ENCODE measurements at regions not wholly inside any gene's neighbourhood (a gene's known extent, or its start where the extent isn't known, plus 50 kb on each side); places are given as distances from the start of the nearest gene placed in this dataset.
A peak's percentile ranks its signal among the peaks of the same experiment; 100 is the strongest.
"Not testable (repeated sequence)": the region's sequence is repeated elsewhere in the genome, so short reads cannot be mapped to it uniquely, and the experiment has no call there.

DNA sequence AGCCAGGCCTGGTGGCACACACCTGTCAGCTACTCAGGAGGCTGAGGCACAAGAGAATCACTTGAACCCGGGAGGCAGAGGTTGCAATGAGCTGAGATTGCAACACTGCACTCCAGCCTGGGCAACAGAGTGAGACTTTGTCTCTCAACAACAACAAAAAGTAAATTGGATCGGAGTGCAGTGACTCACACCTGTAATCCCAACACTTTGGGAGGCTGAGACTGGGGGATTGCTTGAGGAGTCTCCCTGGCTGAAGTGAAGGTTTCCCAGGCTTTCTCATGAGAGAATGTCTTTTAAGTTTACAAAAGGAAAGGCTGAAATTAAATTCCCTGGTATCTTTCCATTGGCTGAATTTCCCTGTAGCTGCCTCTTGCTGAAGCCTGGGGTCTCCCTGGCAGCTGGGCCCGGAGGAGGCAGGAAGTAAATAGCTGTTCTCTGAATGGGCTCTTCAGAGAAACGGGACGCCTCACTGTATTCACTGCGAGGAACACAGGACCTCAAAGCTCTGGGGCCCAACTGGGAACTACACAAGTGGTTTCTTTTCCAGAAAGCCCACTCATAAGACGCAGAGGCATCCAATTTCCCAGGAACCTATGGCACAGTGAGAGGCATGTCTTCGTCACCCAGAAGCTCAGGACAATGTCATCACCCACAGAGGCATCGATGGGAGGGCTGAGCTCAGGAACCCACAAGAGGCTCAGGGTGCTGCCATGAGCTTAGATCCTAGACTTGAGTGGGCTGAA is 77.4 kb upstream of the SMURF2 start:
- Histone ChIP-seq H3K9ac (ENCODE audit: low read depth, low read length, poor library complexity, severe bottlenecking) (no peak overlapping the region), H3K36me3 (ENCODE audit: insufficient read depth, low read length) (no peaks in the 10 kb centered on the region), H4K20me1 (ENCODE audit: insufficient read depth, low read length, poor library complexity, severe bottlenecking) (no peaks in the 10 kb centered on the region), H3K4me3 (ENCODE audit: low read length, poor library complexity, severe bottlenecking) (no peak overlapping the region), H3K9me2 (replicated peaks; ENCODE audit: low read depth, low read length) (no peaks in the 10 kb centered on the region), H3K4me2 (ENCODE audit: low read depth, low read length, poor library complexity, severe bottlenecking) (no peak overlapping the region), H3K27me3 (ENCODE audit: insufficient read depth, low read length, poor library complexity, severe bottlenecking) (no peaks in the 10 kb centered on the region), H2AFZ (ENCODE audit: low read length) (no peak overlapping the region), H3K4me1 (ENCODE audit: insufficient read depth, low read length, poor library complexity, severe bottlenecking) (peaks cover 18% of the 10 kb centered on the region), H3F3A (ENCODE audit: low read depth) (peaks cover 3% of the 10 kb centered on the region; the same call in 1 of the 2 replicates), H3K79me2 (ENCODE audit: insufficient read depth, low read length) (no peaks in the 10 kb centered on the region), H3K9me3 (ENCODE audit: insufficient read depth, low read depth, low read length) (no peaks in the 10 kb centered on the region)
- TF ChIP-seq EZH2phosphoT487 (IDR thresholded peaks at IDR 0.05; ENCODE audit: borderline replicate concordance), result no peak
- TF ChIP-seq, protein P1, sequence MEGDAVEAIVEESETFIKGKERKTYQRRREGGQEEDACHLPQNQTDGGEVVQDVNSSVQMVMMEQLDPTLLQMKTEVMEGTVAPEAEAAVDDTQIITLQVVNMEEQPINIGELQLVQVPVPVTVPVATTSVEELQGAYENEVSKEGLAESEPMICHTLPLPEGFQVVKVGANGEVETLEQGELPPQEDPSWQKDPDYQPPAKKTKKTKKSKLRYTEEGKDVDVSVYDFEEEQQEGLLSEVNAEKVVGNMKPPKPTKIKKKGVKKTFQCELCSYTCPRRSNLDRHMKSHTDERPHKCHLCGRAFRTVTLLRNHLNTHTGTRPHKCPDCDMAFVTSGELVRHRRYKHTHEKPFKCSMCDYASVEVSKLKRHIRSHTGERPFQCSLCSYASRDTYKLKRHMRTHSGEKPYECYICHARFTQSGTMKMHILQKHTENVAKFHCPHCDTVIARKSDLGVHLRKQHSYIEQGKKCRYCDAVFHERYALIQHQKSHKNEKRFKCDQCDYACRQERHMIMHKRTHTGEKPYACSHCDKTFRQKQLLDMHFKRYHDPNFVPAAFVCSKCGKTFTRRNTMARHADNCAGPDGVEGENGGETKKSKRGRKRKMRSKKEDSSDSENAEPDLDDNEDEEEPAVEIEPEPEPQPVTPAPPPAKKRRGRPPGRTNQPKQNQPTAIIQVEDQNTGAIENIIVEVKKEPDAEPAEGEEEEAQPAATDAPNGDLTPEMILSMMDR (conservative IDR thresholded peaks at IDR 0.05; ENCODE audit: low read length), result no peak

DNA sequence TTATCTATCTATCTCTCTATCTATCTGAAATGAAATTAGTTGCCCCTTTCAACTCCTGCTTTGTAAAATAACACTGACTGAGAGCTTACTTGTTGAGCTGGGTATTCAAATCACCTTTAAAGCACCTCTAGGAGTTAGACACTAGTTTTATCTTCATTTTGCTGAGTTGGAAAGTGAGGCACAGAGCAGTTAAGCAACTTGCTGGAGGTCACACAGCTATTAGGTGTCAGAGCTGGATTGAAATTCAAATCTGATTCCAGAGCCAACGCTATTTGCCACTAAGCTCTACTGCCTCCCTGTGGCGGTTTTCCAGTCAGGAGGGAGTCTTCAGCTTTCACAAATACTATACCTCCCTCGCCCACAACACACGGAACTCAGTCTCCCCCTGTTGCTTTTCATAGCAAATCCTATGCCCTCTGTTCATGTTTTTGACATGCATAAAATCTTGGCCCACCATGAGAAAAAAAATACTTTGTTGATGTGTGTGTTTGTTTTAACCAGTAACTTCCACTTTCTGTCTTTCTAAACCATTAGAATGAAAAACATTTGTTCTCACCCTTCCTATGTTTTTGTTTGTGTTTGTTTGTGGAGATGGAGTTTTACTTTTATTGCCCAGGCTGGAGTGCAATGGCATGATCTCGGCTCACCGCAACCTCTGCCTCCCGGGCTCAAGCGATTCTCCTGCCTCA is 74.8 kb upstream of the SMURF2 start:
- Histone ChIP-seq H3K9ac (ENCODE audit: low read depth, low read length, poor library complexity, severe bottlenecking) (no peak overlapping the region), H4K20me1 (ENCODE audit: insufficient read depth, low read length, poor library complexity, severe bottlenecking) (no peaks in the 10 kb centered on the region), H3K9me2 (replicated peaks; ENCODE audit: low read depth, low read length) (no peaks in the 10 kb centered on the region), H2AFZ (ENCODE audit: low read length) (no peak overlapping the region), H3K4me1 (ENCODE audit: insufficient read depth, low read length, poor library complexity, severe bottlenecking) (peaks cover 19% of the 10 kb centered on the region), H3K4me2 (ENCODE audit: low read depth, low read length, poor library complexity, severe bottlenecking) (no peak overlapping the region), H3F3A (ENCODE audit: low read depth) (peaks cover 3% of the 10 kb centered on the region; the same call in 1 of the 2 replicates), H3K79me2 (ENCODE audit: insufficient read depth, low read length) (no peaks in the 10 kb centered on the region), H3K4me3 (ENCODE audit: low read length, poor library complexity, severe bottlenecking) (no peak overlapping the region), H3K9me3 (ENCODE audit: insufficient read depth, low read depth, low read length) (no peaks in the 10 kb centered on the region), H3K27me3 (ENCODE audit: insufficient read depth, low read length, poor library complexity, severe bottlenecking) (no peaks in the 10 kb centered on the region), H3K36me3 (ENCODE audit: insufficient read depth, low read length) (no peaks in the 10 kb centered on the region)
- TF ChIP-seq EZH2phosphoT487 (IDR thresholded peaks at IDR 0.05; ENCODE audit: borderline replicate concordance), result no peak
- TF ChIP-seq, protein P1 (conservative IDR thresholded peaks at IDR 0.05; ENCODE audit: low read length), result peak; percentile 81

DNA sequence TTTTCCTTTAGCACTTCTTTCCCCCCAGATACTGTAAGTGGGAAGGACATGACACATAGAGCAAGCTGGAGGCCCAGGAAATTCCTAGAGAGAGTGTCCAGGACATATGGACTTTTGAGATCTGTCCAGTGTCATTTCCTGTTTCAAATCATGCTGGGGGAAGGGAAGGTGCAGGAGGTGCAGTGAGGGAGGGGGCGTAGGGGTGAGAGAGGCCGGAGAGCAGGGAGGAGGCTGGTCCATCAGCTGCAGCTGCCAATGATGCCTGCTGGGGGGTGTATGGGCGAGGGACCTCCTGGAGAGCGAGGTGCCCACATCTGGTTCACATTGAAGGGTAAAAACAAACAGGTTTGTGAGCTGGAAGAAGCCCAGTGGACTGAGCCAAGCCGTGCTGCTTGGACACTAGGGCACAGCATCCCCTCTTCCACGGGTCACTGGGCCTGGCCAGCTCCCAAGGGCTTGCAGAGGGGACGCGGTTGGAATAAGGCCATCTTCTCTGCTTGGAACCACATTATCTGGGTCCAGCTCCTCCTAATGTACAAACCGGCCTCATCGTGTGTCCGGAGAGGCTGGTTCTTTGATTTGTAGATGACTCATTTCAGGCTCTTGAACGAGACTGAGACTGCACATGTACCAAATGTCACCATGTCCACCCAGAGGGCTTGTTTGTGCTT is 70.4 kb upstream of the SMURF2 start:
- no peak for TF ChIP-seq EZH2phosphoT487 (IDR thresholded peaks at IDR 0.05; ENCODE audit: borderline replicate concordance)
- TF ChIP-seq, protein P1 (conservative IDR thresholded peaks at IDR 0.05; ENCODE audit: low read length), result no peak
- Histone ChIP-seq H3K4me3 (ENCODE audit: low read length, poor library complexity, severe bottlenecking) (no peak overlapping the region), H3K9ac (ENCODE audit: low read depth, low read length, poor library complexity, severe bottlenecking) (no peak overlapping the region)

DNA sequence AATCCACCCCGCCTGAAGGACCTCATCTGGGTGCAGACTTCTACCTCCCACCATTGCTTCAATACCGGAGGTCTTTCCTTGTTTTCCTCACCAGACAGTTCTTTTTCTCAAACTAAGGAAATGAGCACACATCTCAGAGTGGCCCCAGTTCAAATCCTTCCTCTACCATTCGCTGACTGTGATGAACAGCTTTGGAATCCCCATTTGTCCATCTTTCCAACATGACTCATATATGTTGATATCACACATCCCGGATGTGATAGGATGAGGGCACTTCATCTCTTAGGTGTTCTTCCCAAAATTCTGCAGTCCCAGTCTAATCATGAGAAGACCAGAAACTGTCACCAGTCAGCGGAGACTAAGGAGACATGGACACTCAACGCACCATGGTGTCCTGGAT is 67.9 kb upstream of the SMURF2 start:
- H3K4me2 ChIP-seq (ENCODE audit: low read depth, low read length, poor library complexity, severe bottlenecking); H3K9ac ChIP-seq (ENCODE audit: low read depth, low read length, poor library complexity, severe bottlenecking); H3F3A ChIP-seq (ENCODE audit: low read depth); H3K4me1 ChIP-seq (ENCODE audit: insufficient read depth, low read length, poor library complexity, severe bottlenecking); H3K4me3 ChIP-seq (ENCODE audit: low read length, poor library complexity, severe bottlenecking); H4K20me1 ChIP-seq (ENCODE audit: insufficient read depth, low read length, poor library complexity, severe bottlenecking); H3K9me2 ChIP-seq (replicated peaks; ENCODE audit: low read depth, low read length); H3K36me3 ChIP-seq (ENCODE audit: insufficient read depth, low read length); H2AFZ ChIP-seq (ENCODE audit: low read length); H3K9me3 ChIP-seq (ENCODE audit: insufficient read depth, low read depth, low read length); H3K27me3 ChIP-seq (ENCODE audit: insufficient read depth, low read length, poor library complexity, severe bottlenecking); H3K79me2 ChIP-seq (ENCODE audit: insufficient read depth, low read length): not testable (repeated sequence)

More for the DNA sequence above, 70.4 kb upstream of the SMURF2 start:
- H3K9me2 ChIP-seq (replicated peaks; ENCODE audit: low read depth, low read length), result no peaks in the 10 kb centered on the region
- H3K27me3 ChIP-seq (ENCODE audit: insufficient read depth, low read length, poor library complexity, severe bottlenecking), result no peaks in the 10 kb centered on the region
- H2AFZ ChIP-seq (ENCODE audit: low read length), result no peak overlapping the region
- no peaks in the 10 kb centered on the region for H3K79me2 ChIP-seq (ENCODE audit: insufficient read depth, low read length)
- H3K4me1 ChIP-seq (ENCODE audit: insufficient read depth, low read length, poor library complexity, severe bottlenecking), result peaks cover 5% of the 10 kb centered on the region
- H3K4me2 ChIP-seq (ENCODE audit: low read depth, low read length, poor library complexity, severe bottlenecking), result no peak overlapping the region
- no peaks in the 10 kb centered on the region for H3K36me3 ChIP-seq (ENCODE audit: insufficient read depth, low read length)
- no peaks in the 10 kb centered on the region for H4K20me1 ChIP-seq (ENCODE audit: insufficient read depth, low read length, poor library complexity, severe bottlenecking)
- no peaks in the 10 kb centered on the region for H3K9me3 ChIP-seq (ENCODE audit: insufficient read depth, low read depth, low read length)
- no peaks in the 10 kb centered on the region for H3F3A ChIP-seq (ENCODE audit: low read depth)

Measured in Loucy (cell line).